ENCODE measurements at regions not wholly inside any gene's neighbourhood (a gene's known extent, or its start where the extent isn't known, plus 50 kb on each side); places are given as distances from the start of the nearest gene placed in this dataset.

DNA sequence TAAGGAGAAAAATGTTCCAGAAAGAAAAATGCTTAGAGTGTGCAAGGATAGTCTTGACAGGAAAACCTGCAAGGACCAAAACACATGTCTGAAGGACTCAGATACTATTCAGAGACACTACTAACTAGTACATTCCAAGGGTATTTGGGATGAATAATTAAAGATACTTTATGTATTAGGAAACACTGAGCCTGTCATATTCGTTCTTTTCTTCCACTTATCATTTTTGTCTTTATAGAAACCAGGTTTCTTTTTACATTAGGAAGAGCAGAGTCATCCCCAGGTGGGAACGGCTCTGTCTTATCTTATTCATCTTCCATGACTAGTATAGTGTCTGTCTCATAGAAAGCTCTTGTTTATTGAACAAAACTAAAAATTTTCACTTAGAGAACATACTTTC lies 296.2 kb upstream of the ESRRG start:
- DNase-seq = no peak
- no peaks in the 10 kb centered on the region for H3K4me1 Mint-ChIP-seq

DNA sequence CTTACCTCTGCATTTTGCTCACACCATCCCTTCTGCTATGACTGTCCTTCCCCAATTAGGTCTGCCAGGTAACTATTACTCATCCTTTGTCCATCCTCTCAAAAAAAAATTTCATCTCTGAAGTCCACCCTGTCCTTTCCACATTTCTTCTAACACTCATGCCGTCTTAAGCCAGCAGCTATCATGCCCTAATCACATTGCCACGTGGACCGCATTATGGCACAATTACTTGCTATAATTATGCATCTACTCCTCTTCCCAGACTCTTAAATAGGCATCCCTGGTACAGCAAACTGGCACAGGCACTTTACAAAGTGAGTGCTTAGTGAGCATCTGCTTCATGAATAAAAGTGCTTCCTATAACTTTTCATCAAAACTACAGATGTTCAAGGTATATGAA lies 295.4 kb upstream of the ESRRG start:
- no peak overlapping the region for H3K4me3 Mint-ChIP-seq
- DNase-seq = no peak
- no peak overlapping the region for H3K27ac Mint-ChIP-seq
- no peaks in the 10 kb centered on the region for H3K27me3 Mint-ChIP-seq
- H3K9me3 ChIP-seq (ENCODE audit: control insufficient read depth, low read length, poor library complexity, severe bottlenecking) = no peaks in the 10 kb centered on the region
- no peaks in the 10 kb centered on the region for H3K4me1 Mint-ChIP-seq
- H3K36me3 Mint-ChIP-seq (ENCODE audit: low read depth) = no peaks in the 10 kb centered on the region
- no peak for ATAC-seq

More for the DNA sequence above, 296.2 kb upstream of the ESRRG start:
- Mint-ChIP-seq H3K36me3 (ENCODE audit: low read depth) (no peaks in the 10 kb centered on the region), H3K27me3 (no peaks in the 10 kb centered on the region), H3K27ac (no peak overlapping the region), H3K4me3 (no peak overlapping the region)
- ATAC-seq = no peak
- no peaks in the 10 kb centered on the region for H3K9me3 ChIP-seq (ENCODE audit: control insufficient read depth, low read length, poor library complexity, severe bottlenecking)

DNA sequence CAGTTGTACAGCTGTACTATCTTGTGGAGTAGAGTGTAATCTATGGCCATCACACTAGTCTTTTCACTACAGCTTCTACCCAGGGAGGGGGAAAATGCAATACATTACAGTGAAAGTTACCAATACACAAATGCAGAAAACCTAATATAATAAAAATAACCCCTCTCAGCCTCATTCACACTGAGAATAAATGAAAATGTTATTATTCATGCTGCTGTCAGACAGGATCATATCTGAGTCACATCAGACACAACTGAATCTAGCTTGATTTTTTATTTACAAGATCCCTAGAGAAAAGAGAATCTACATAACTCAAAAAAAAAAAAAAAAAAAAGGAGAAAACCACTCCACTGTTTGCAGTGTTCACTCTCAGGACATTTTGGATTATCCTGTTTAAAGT lies 293.9 kb upstream of the ESRRG start:
- DNase-seq (no peak), ATAC-seq (no peak)
- Mint-ChIP-seq H3K4me1 (no peaks in the 10 kb centered on the region), H3K27me3 (no peaks in the 10 kb centered on the region), H3K36me3 (ENCODE audit: low read depth) (no peaks in the 10 kb centered on the region), H3K4me3 (no peak overlapping the region), H3K27ac (no peak overlapping the region)
- H3K9me3 ChIP-seq (ENCODE audit: control insufficient read depth, low read length, poor library complexity, severe bottlenecking) = no peaks in the 10 kb centered on the region

DNA sequence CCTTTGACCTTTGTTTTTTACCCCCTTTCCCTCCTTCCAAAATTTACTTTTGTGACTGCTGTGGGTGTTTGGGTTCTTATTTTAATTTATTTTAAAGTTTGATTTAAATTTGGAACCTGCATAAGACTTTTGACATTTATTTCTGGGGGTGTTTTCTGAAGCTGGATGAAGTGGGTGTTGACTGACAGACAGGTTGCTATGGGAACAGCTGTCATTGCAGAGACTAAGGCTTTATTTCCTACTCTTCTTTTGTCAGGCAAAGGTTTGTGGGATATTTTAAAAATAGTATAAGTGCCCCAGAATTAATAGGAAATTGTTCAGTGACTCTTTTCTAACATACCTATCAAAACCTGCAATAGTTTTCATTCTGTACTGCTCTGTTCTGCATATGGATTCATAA lies 290.8 kb upstream of the ESRRG start:
- Mint-ChIP-seq H3K36me3 (ENCODE audit: low read depth) (no peaks in the 10 kb centered on the region), H3K4me3 (no peak overlapping the region), H3K27ac (no peak overlapping the region), H3K27me3 (no peaks in the 10 kb centered on the region), H3K4me1 (no peaks in the 10 kb centered on the region)
- DNase-seq = no peak
- H3K9me3 ChIP-seq (ENCODE audit: control insufficient read depth, low read length, poor library complexity, severe bottlenecking) = no peaks in the 10 kb centered on the region
- no peak for ATAC-seq

DNA sequence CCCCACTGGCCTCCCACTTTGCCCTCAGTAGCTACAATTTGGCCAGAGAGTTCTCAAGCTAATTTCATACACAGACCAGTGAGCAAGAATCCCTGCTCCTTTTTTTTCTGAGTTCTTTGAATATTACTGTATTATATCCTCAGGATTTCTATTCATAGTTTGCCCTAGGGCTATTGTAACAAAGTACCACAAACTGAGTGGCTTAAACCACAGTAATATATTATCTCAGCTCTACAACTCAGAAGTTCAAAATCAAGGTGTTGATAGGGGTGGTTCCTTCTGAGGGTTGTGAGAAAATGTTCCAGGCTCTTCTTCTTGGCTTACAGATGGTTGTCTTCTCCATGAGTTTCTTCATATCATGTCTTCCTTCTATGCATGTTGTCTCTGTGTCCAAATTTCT lies 289.4 kb upstream of the ESRRG start:
- H3K27me3 Mint-ChIP-seq = no peaks in the 10 kb centered on the region
- no peak overlapping the region for H3K4me3 Mint-ChIP-seq
- ATAC-seq (no peak), DNase-seq (no peak)
- H3K36me3 Mint-ChIP-seq (ENCODE audit: low read depth) = no peaks in the 10 kb centered on the region
- H3K9me3 ChIP-seq (ENCODE audit: control insufficient read depth, low read length, poor library complexity, severe bottlenecking) = no peaks in the 10 kb centered on the region
- no peak overlapping the region for H3K27ac Mint-ChIP-seq
- H3K4me1 Mint-ChIP-seq = no peaks in the 10 kb centered on the region

DNA sequence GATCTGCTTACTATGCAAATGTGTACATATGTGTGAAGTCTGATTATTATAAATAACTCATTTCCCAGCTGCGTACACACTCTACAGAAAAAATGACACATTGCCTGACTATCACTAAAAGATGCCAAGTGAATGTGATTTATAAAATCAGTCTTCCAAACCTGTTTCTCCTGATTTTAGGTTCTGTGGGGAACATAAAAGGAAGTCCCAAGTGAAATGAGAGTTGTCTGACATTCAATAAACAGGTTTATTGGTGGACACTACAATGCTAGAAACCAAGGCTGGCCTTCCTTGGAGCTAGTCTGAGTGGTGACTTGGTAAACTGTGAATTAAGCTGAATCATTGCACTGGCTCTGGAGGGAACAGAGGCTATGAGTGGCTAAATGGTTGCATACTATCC lies 287.9 kb upstream of the ESRRG start:
- Mint-ChIP-seq H3K4me1 (no peaks in the 10 kb centered on the region), H3K27ac (no peak overlapping the region), H3K36me3 (ENCODE audit: low read depth) (no peaks in the 10 kb centered on the region), H3K4me3 (no peak overlapping the region), H3K27me3 (no peaks in the 10 kb centered on the region)
- DNase-seq (no peak), ATAC-seq (no peak)
- H3K9me3 ChIP-seq (ENCODE audit: control insufficient read depth, low read length, poor library complexity, severe bottlenecking) = no peaks in the 10 kb centered on the region

DNA sequence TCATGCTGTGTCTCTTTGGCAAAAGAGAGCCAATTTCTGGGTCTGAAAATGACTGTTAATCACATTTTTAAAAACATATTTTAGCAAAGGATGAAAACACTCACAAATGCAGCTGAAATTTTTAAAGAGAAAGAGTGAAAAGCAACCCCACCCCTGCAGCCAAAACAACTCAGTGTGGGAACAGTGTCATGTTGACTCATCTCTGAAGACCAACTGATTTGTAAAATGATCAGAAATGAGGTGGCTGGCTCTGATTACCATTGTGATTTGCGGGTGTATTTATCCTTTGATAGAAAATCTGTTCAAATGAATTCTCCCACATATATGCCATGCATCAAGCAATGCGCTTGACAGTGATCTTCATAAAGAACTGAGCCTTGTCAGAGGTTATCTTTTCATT lies 287.0 kb upstream of the ESRRG start:
- H3K27ac Mint-ChIP-seq = no peak overlapping the region
- no peak for ATAC-seq
- H3K9me3 ChIP-seq (ENCODE audit: control insufficient read depth, low read length, poor library complexity, severe bottlenecking) = no peaks in the 10 kb centered on the region
- H3K4me1 Mint-ChIP-seq = no peaks in the 10 kb centered on the region
- no peaks in the 10 kb centered on the region for H3K36me3 Mint-ChIP-seq (ENCODE audit: low read depth)
- no peak for DNase-seq
- no peak overlapping the region for H3K4me3 Mint-ChIP-seq
- no peaks in the 10 kb centered on the region for H3K27me3 Mint-ChIP-seq

DNA sequence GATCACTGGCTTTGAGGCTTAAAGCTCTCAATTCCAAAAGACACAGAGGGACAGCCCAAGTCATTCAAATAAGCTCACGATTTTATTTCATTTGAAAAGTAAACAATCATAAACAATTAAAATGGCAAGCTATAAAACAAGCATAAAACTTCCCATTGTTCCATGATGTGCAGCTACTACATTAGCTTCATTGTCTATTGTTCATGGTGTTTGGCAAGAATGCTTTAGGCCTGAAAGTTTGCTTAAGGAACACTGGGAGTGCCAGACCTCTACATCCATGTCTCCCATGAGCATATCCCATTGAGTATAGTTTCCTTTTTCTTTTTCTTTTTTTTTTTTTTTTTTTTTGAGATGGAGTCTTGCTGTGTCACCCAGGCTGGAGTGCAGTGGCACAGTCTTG lies 286.1 kb upstream of the ESRRG start:
- no peaks in the 10 kb centered on the region for H3K9me3 ChIP-seq (ENCODE audit: control insufficient read depth, low read length, poor library complexity, severe bottlenecking)
- Mint-ChIP-seq H3K27ac (no peak overlapping the region), H3K4me3 (no peak overlapping the region), H3K27me3 (no peaks in the 10 kb centered on the region), H3K36me3 (ENCODE audit: low read depth) (no peaks in the 10 kb centered on the region), H3K4me1 (no peaks in the 10 kb centered on the region)
- ATAC-seq (no peak), DNase-seq (no peak)

DNA sequence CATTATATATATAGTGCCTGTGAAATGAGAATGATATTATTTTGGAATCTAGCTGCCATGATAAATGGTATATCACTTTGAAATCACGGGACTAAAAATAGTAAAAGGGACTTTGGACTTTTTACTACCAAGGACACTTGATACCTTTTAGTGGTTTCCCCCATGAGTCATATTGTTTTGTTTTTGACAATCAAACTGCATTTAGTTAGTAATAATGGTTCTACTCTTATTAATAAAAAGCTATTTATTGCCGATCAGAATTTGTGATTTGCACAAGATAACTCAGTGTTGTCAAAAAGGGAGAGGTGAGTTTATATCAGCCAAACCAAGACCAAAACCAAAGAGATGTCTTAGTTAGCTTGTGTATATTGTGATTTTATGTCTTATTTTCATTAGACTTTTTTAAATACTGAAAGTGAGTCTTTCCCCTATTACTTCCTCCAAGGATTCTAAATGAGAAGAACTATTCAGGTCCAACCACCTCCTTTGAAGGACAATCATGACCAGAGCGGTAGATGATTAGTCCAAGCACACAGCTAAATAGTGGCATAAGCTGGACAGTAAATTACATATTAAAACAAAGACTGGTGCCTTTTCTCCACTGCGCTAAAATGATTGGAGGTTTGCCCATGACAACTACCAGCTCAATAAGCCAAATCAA lies 281.7 kb upstream of the ESRRG start:
- Mint-ChIP-seq H3K36me3 (ENCODE audit: low read depth) (no peaks in the 10 kb centered on the region), H3K27me3 (no peaks in the 10 kb centered on the region), H3K4me3 (no peak overlapping the region), H3K4me1 (no peaks in the 10 kb centered on the region), H3K27ac (no peak overlapping the region)
- ATAC-seq = no peak
- no peaks in the 10 kb centered on the region for H3K9me3 ChIP-seq (ENCODE audit: control insufficient read depth, low read length, poor library complexity, severe bottlenecking)
- DNase-seq = no peak

DNA sequence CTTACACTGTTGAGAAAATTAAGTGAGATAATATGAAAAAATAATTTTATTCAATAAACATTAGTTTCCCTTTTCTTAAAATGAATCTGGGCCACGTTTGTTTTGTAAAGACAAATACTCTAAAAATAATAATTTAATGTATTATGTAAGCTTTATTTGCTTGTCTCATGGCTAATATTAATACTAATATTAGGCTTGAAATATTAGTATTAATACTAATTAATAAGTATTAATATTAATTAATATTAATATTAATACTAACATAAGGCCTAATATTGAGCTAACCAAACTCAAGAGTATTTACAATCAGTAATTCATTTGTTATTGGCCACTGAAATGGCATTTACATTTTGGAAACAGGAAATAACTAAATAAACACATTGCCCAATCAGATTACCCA lies 280.1 kb upstream of the ESRRG start:
- ATAC-seq = no peak
- H3K36me3 Mint-ChIP-seq (ENCODE audit: low read depth) = no peaks in the 10 kb centered on the region
- no peak for DNase-seq
- no peaks in the 10 kb centered on the region for H3K4me1 Mint-ChIP-seq
- no peaks in the 10 kb centered on the region for H3K27me3 Mint-ChIP-seq
- no peaks in the 10 kb centered on the region for H3K9me3 ChIP-seq (ENCODE audit: control insufficient read depth, low read length, poor library complexity, severe bottlenecking)
- H3K4me3 Mint-ChIP-seq = no peak overlapping the region
- no peak overlapping the region for H3K27ac Mint-ChIP-seq

DNA sequence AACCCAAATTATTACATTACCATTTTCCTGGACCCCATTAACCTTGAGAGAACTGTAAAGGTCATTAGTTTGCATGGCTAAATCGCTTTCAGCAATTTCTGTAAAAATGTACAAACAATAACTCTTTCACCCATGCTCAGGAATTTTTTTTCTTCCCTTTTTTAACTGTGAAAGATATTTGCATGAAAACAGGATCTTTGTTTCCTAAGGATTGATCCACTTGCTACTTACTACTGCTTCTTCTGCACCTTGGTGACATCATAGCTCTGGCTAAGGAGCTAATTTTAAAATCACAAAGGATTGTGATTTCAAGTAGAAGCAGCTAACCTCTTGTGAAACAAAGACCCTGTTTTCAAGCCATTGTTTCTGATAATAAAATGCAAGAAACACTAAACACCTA lies 274.6 kb upstream of the ESRRG start:
- no peaks in the 10 kb centered on the region for H3K4me1 Mint-ChIP-seq
- H3K4me3 Mint-ChIP-seq = no peak overlapping the region

DNA sequence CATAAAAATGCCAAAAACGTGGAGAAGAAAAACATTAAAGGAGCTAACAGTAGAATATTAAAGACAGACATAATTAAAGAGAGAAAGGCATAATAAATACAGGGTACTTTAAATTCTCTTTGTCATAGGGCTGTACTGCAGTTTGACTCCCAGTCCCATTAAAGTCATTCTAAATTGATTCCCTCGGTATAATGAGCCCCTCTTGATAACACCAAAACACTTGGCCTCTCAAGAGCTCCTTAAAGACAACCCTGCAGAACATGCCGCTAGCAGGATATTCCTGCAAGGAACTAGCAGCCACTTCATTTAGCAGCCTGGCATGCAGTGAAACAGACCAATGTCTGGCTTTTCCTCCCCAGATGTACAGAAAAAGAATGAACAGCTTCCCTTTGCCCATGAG lies 273.8 kb upstream of the ESRRG start:
- DNase-seq (no peak), ATAC-seq (no peak)
- no peaks in the 10 kb centered on the region for H3K4me1 Mint-ChIP-seq
- no peaks in the 10 kb centered on the region for H3K36me3 Mint-ChIP-seq (ENCODE audit: low read depth)
- H3K27me3 Mint-ChIP-seq = no peaks in the 10 kb centered on the region
- no peak overlapping the region for H3K27ac Mint-ChIP-seq
- H3K9me3 ChIP-seq (ENCODE audit: control insufficient read depth, low read length, poor library complexity, severe bottlenecking) = no peaks in the 10 kb centered on the region
- H3K4me3 Mint-ChIP-seq = no peak overlapping the region

More for the DNA sequence above, 274.6 kb upstream of the ESRRG start:
- Mint-ChIP-seq H3K27ac (no peak overlapping the region), H3K36me3 (ENCODE audit: low read depth) (no peaks in the 10 kb centered on the region), H3K27me3 (no peaks in the 10 kb centered on the region)
- ATAC-seq (no peak), DNase-seq (no peak)
- H3K9me3 ChIP-seq (ENCODE audit: control insufficient read depth, low read length, poor library complexity, severe bottlenecking) = no peaks in the 10 kb centered on the region

DNA sequence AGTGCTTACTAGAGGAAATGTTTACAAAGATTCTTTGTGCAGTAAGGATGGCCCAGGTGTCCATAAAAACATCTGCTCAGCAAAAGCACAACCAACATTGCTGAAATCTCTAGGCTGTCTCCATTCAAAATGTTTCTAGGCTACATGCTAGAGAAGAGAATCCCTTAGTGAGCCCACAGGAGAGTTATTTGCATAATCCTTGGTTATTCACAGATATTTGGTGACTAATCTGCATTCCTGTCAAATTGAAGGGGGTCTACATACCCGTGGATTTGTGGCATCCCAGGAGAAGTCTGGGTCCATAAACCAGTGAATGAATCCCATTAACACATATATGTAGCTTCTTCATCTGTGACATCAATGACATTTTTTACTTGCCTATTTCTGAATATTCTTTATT lies 261.3 kb upstream of the ESRRG start:
- DNase-seq = no peak
- Mint-ChIP-seq H3K27ac (no peak overlapping the region), H3K27me3 (no peaks in the 10 kb centered on the region), H3K4me3 (no peak overlapping the region), H3K4me1 (no peaks in the 10 kb centered on the region), H3K36me3 (ENCODE audit: low read depth) (no peaks in the 10 kb centered on the region)
- ATAC-seq = no peak
- no peaks in the 10 kb centered on the region for H3K9me3 ChIP-seq (ENCODE audit: control insufficient read depth, low read length, poor library complexity, severe bottlenecking)

DNA sequence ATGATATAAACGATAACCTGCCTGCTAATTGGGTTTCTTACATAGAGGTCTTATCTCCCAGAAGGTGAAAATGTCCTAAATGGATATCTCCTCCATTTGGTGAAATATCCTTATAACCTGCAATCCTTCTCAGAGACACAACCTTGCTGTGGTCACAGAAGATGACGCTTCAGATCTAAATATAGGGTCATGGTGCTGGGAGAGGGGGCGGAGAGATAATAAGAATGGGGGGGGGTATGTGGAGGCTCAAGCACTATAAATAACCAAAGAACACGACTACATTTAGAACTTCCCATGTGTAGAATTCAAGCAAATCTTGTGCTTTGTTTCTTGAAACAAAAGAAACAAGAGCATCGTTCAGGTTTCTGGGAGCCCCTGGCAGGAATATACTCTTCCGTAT lies 260.6 kb upstream of the ESRRG start:
- H3K9me3 ChIP-seq (ENCODE audit: control insufficient read depth, low read length, poor library complexity, severe bottlenecking) = no peaks in the 10 kb centered on the region
- H3K4me3 Mint-ChIP-seq = no peak overlapping the region
- H3K27ac Mint-ChIP-seq = no peak overlapping the region
- DNase-seq = no peak
- H3K36me3 Mint-ChIP-seq (ENCODE audit: low read depth) = no peaks in the 10 kb centered on the region
- ATAC-seq = no peak
- no peaks in the 10 kb centered on the region for H3K27me3 Mint-ChIP-seq
- no peaks in the 10 kb centered on the region for H3K4me1 Mint-ChIP-seq
